ENCODE measurements at regions not wholly inside any gene's neighbourhood (a gene's known extent, or its start where the extent isn't known, plus 50 kb on each side); places are given as distances from the start of the nearest gene placed in this dataset.
"Not testable (repeated sequence)": the region's sequence is repeated elsewhere in the genome, so short reads cannot be mapped to it uniquely, and the experiment has no call there.

GRCh38 chr18:46222093-46222492 lies 117.9 kb downstream of the HAUS1 start:
- no peak for TF ChIP-seq CTCF (IDR thresholded peaks at IDR 0.05)
- Mint-ChIP-seq H3K4me1 (ENCODE audit: low read depth) (peaks cover 77% of the 10 kb centered on the region), H3K27me3 (ENCODE audit: insufficient read depth) (peaks cover 1% of the 10 kb centered on the region; the same call in 1 of the 2 replicates), H3K36me3 (ENCODE audit: low read depth) (peaks cover 18% of the 10 kb centered on the region), H3K9me3 (no peaks in the 10 kb centered on the region), H3K4me3 (no peak overlapping the region), H3K27ac (no peak overlapping the region)
- no peak for DNase-seq

- H3K27me3 Mint-ChIP-seq (ENCODE audit: insufficient read depth) = peaks cover 1% of the 10 kb centered on the region; the same call in 1 of the 2 replicates
- H3K4me3 Mint-ChIP-seq = no peak overlapping the region
- no peak for DNase-seq
- H3K27ac Mint-ChIP-seq = no peak overlapping the region; the same call in 1 of the 2 replicates
- no peak for TF ChIP-seq CTCF (IDR thresholded peaks at IDR 0.05)
- H3K4me1 Mint-ChIP-seq (ENCODE audit: low read depth) = peaks cover 77% of the 10 kb centered on the region
- no peaks in the 10 kb centered on the region for H3K9me3 Mint-ChIP-seq
- H3K36me3 Mint-ChIP-seq (ENCODE audit: low read depth) = peaks cover 18% of the 10 kb centered on the region
Measured at GRCh38 chr18:46222710-46223360, 118.7 kb downstream of the HAUS1 start.

- Mint-ChIP-seq H3K9me3 (no peaks in the 10 kb centered on the region), H3K27me3 (ENCODE audit: insufficient read depth) (peaks cover 1% of the 10 kb centered on the region; the same call in 1 of the 2 replicates), H3K36me3 (ENCODE audit: low read depth) (peaks cover 7% of the 10 kb centered on the region; the same call in 1 of the 2 replicates), H3K27ac (peak overlapping the region; percentile 45), H3K4me1 (ENCODE audit: low read depth) (peaks cover 66% of the 10 kb centered on the region), H3K4me3 (no peak overlapping the region)
- no peak for TF ChIP-seq CTCF (IDR thresholded peaks at IDR 0.05)
- no peak for DNase-seq
Measured at GRCh38 chr18:46224181-46224775, 120.1 kb downstream of the HAUS1 start.

- Mint-ChIP-seq H3K27ac (peak overlapping the region; percentile 43), H3K36me3 (ENCODE audit: low read depth) (no peaks in the 10 kb centered on the region), H3K4me1 (ENCODE audit: low read depth) (peaks cover 50% of the 10 kb centered on the region)
Measured at GRCh38 chr18:46226461-46226860, 122.3 kb downstream of the HAUS1 start.

GRCh38 chr18:46229641-46230040 lies 125.5 kb downstream of the HAUS1 start:
- H3K27me3 Mint-ChIP-seq (ENCODE audit: insufficient read depth); DNase-seq; H3K36me3 Mint-ChIP-seq (ENCODE audit: low read depth); H3K4me3 Mint-ChIP-seq; H3K27ac Mint-ChIP-seq; H3K9me3 Mint-ChIP-seq: not testable (repeated sequence)
- H3K4me1 Mint-ChIP-seq (ENCODE audit: low read depth) = peaks cover 25% of the 10 kb centered on the region

More at GRCh38 chr18:46226461-46226860, 122.3 kb downstream of the HAUS1 start:
- no peak overlapping the region for H3K4me3 Mint-ChIP-seq
- no peak for TF ChIP-seq CTCF (IDR thresholded peaks at IDR 0.05)
- no peaks in the 10 kb centered on the region for H3K27me3 Mint-ChIP-seq (ENCODE audit: insufficient read depth)
- H3K9me3 Mint-ChIP-seq = no peaks in the 10 kb centered on the region
- peak; percentile 79 for DNase-seq

GRCh38 chr18:46236156-46236555 lies 132.0 kb downstream of the HAUS1 start:
- Mint-ChIP-seq H3K4me3 (no peak overlapping the region), H3K27ac (peak overlapping the region; percentile 24; the same call in 1 of the 2 replicates), H3K9me3 (no peaks in the 10 kb centered on the region), H3K36me3 (ENCODE audit: low read depth) (peaks cover 6% of the 10 kb centered on the region; the same call in 1 of the 2 replicates), H3K27me3 (ENCODE audit: insufficient read depth) (no peaks in the 10 kb centered on the region), H3K4me1 (ENCODE audit: low read depth) (peaks cover 58% of the 10 kb centered on the region)
- DNase-seq = no peak
- no peak for TF ChIP-seq CTCF (IDR thresholded peaks at IDR 0.05)
